ENCODE measurements at regions not wholly inside any gene's neighbourhood (a gene's known extent, or its start where the extent isn't known, plus 50 kb on each side); places are given as distances from the start of the nearest gene placed in this dataset.

DNA sequence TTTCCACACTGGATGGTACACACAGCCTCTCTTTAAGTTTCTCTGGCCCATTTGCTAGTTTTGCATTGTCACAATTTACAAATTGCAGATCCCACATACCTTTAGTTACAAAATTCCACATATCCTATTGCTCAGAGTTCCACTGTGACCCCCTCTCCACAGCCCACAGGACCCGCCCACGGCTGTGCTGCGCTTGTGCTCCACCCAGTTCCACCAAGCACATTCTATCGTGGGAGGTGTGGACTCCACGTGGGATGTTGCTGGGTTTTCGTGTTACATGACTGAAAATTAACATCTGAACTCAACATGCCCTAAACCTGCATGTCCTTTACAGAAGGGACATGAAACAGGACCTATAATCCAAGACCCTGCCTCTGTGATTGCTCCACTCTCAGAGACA, 423.0 kb downstream of the IRS2 start:
- no peak overlapping the region for H2BK15ac ChIP-seq (ENCODE audit: low read depth, low read length)
- H4K5ac ChIP-seq (ENCODE audit: low read depth, low read length): no peak overlapping the region
- BruUV-seq (replicated peaks): no TSS peak
- no peak overlapping the region for H2AK9ac ChIP-seq (replicated peaks; ENCODE audit: low read depth, low read length, poor library complexity)
- no peak overlapping the region for H2BK20ac ChIP-seq (ENCODE audit: low read depth, low read length)
- no peaks in the 10 kb centered on the region for H3K4me1 ChIP-seq (ENCODE audit: control insufficient read depth, insufficient read depth, low read length)
- no peak overlapping the region for H3K56ac ChIP-seq (ENCODE audit: extremely low read depth, insufficient read depth, low read length)
- no peaks in the 10 kb centered on the region for H4K20me1 ChIP-seq (ENCODE audit: insufficient read depth, low read length)
- no peaks in the 10 kb centered on the region for H3K79me1 ChIP-seq (ENCODE audit: low read depth in 1 of 2, low read length in 2 of 2)
- in situ Hi-C loops (cut with MboI; ENCODE audit: low sequenced_read_pairs) (loop anchor here (25.0 kb wide), 1 partner anchor 749 kb away; no protein-coding TSS in a partner anchor), dilution Hi-C loops (cut with HindIII; ENCODE audit: low sequenced_read_pairs, unreplicated experiment) (no loop called here), intact Hi-C loops (cut with micrococcal nuclease) (no loop called here)
- no peak overlapping the region for H2BK120ac ChIP-seq (ENCODE audit: low read depth, low read length)
- peaks cover 3% of the 10 kb centered on the region; the same call in 1 of the 2 replicates for H3K9me3 ChIP-seq (ENCODE audit: control insufficient read depth, insufficient read depth, low read length)
- H3K4me2 ChIP-seq (ENCODE audit: low read depth, low read length): no peak overlapping the region
- H2BK5ac ChIP-seq (ENCODE audit: low read depth, low read length, poor library complexity, severe bottlenecking): no peak overlapping the region
- no peak overlapping the region for H2AFZ ChIP-seq (replicated peaks; ENCODE audit: low read length, poor library complexity)
- no peak overlapping the region for H4K8ac ChIP-seq (ENCODE audit: low read depth in 2 of 2, low read length in 2 of 2)
- H3K27ac ChIP-seq (ENCODE audit: insufficient read depth, low read length): no peak overlapping the region
- H4K91ac ChIP-seq (ENCODE audit: insufficient read depth, low read depth, low read length): no peak overlapping the region
- H3K9me1 ChIP-seq (ENCODE audit: insufficient read depth, low read length): no peaks in the 10 kb centered on the region; the same call in 1 of the 2 replicates
- POLR2A ChIA-PET (ENCODE audit: unreplicated experiment): no interaction called here
- H3K18ac ChIP-seq (ENCODE audit: low read depth, low read length): no peak overlapping the region
- H3K36me3 ChIP-seq (ENCODE audit: control insufficient read depth, insufficient read depth, low read length): no peaks in the 10 kb centered on the region
- no peak for TF ChIP-seq MAZ (IDR thresholded peaks at IDR 0.05; ENCODE audit: borderline replicate concordance, low read depth, low read length)
- no peak for ATAC-seq (ENCODE audit: low read depth)
- no peak overlapping the region for H3K4me3 ChIP-seq (ENCODE audit: insufficient read depth, low read depth, low read length)
- H3K9ac ChIP-seq (ENCODE audit: low read depth, low read length): no peak overlapping the region
- H3K14ac ChIP-seq (replicated peaks; ENCODE audit: low read depth, low read length): no peak overlapping the region
- H2AK5ac ChIP-seq (ENCODE audit: low read depth, low read length): no peak overlapping the region
- no peak overlapping the region for H3K4ac ChIP-seq (ENCODE audit: low read depth, low read length)
- WGBS, 2 experiments (ENCODE audit: extremely low coverage in 2 of 2, insufficient read length in 1 of 2): 92% methylated on average over 2 of the region's 6 CpGs; no CpG with 5 or more reads in 1 of the 2 experiments
- no peak for DNase-seq
- H3K27me3 ChIP-seq (ENCODE audit: control insufficient read depth, insufficient read depth, low read length): no peaks in the 10 kb centered on the region; the same call in 1 of the 2 replicates
- H3K23ac ChIP-seq (ENCODE audit: low read depth, low read length): no peak overlapping the region
- CTCF ChIA-PET: no interaction called here

Data from IMR-90 (cell line).